Neural crest cell (in vitro differentiated cells): ENCODE measurements at regions not wholly inside any gene's neighbourhood (a gene's known extent, or its start where the extent isn't known, plus 50 kb on each side); places are given as distances from the start of the nearest gene placed in this dataset.

Source experiments
- DNase-seq: peaks from one replicate; pipeline ENCODE4 v3.0.0; 2021; ENCODE audit warnings: low read depth, mixed read lengths, low spot score
- H3K27ac Mint-ChIP-seq: one replicate; pipeline ENCODE4 v1.8.0; 2021; ENCODE audit warnings: mild to moderate bottlenecking, mixed read lengths; ENCODE audit not compliant: unreplicated experiment
- H3K27me3 Mint-ChIP-seq: 2 replicates; pipeline ENCODE4 v1.8.0; 2021; ENCODE audit warnings: low read depth, mild to moderate bottlenecking, mixed read lengths
- H3K36me3 Mint-ChIP-seq: 2 replicates; pipeline ENCODE4 v1.8.0; 2021; ENCODE audit warnings: low read depth, mild to moderate bottlenecking, mixed read lengths
- H3K4me1 Mint-ChIP-seq: 2 replicates; pipeline ENCODE4 v1.8.0; 2021; ENCODE audit warnings: mixed read lengths
- H3K4me3 Mint-ChIP-seq: one replicate; pipeline ENCODE4 v1.8.0; 2021; ENCODE audit warnings: mild to moderate bottlenecking, mixed read lengths
- H3K9me3 Mint-ChIP-seq: 2 replicates; pipeline ENCODE4 v1.8.0; 2021; ENCODE audit warnings: mixed read lengths
- CTCF ChIP-seq: fragments of 200-600 bp; sonication (generic); conservative IDR thresholded peaks from 2 replicates; pipeline ENCODE4 v1.5.0; 2021; ENCODE audit warnings: antibody characterized with exemption, mild to moderate bottlenecking

GRCh38 chr2:129256642-129257041 is 722.8 kb upstream of the RAB6C start:
- Mint-ChIP-seq H3K27ac (no peak overlapping the region), H3K36me3 (peaks cover 12% of the 10 kb centered on the region), H3K27me3 (no peaks in the 10 kb centered on the region), H3K4me3 (no peak overlapping the region), H3K4me1 (peaks cover 14% of the 10 kb centered on the region), H3K9me3 (peaks cover 16% of the 10 kb centered on the region)
- no peak for DNase-seq
- TF ChIP-seq CTCF = no peak

GRCh38 chr2:129262934-129263333 is 716.5 kb upstream of the RAB6C start:
- no peaks in the 10 kb centered on the region for H3K4me1 Mint-ChIP-seq
- H3K4me3 Mint-ChIP-seq = no peak overlapping the region

GRCh38 chr2:129263939-129264338 is 715.5 kb upstream of the RAB6C start:
- no peak for TF ChIP-seq CTCF
- Mint-ChIP-seq H3K9me3 (peaks cover 9% of the 10 kb centered on the region), H3K27me3 (peaks cover 4% of the 10 kb centered on the region), H3K27ac (no peak overlapping the region), H3K4me3 (no peak overlapping the region), H3K4me1 (no peaks in the 10 kb centered on the region), H3K36me3 (peaks cover 14% of the 10 kb centered on the region)
- DNase-seq = no peak

More at GRCh38 chr2:129262934-129263333, 716.5 kb upstream of the RAB6C start:
- no peak for TF ChIP-seq CTCF
- no peak overlapping the region for H3K27ac Mint-ChIP-seq
- no peak for DNase-seq
- H3K9me3 Mint-ChIP-seq = peaks cover 12% of the 10 kb centered on the region
- H3K27me3 Mint-ChIP-seq = peaks cover 4% of the 10 kb centered on the region
- H3K36me3 Mint-ChIP-seq = peaks cover 17% of the 10 kb centered on the region

- peaks cover 8% of the 10 kb centered on the region for H3K9me3 Mint-ChIP-seq
- no peak overlapping the region for H3K4me3 Mint-ChIP-seq
These were observed 711.9 kb upstream of the RAB6C start for GRCh38 chr2:129267559-129267958.

GRCh38 chr2:129273266-129274037 is 706.0 kb upstream of the RAB6C start:
- Mint-ChIP-seq H3K9me3 (peaks cover 3% of the 10 kb centered on the region), H3K27me3 (no peaks in the 10 kb centered on the region), H3K4me3 (no peak overlapping the region), H3K36me3 (peaks cover 3% of the 10 kb centered on the region), H3K27ac (no peak overlapping the region), H3K4me1 (no peaks in the 10 kb centered on the region)
- no peak for DNase-seq
- no peak for TF ChIP-seq CTCF

More at GRCh38 chr2:129267559-129267958, 711.9 kb upstream of the RAB6C start:
- peaks cover 4% of the 10 kb centered on the region for H3K27me3 Mint-ChIP-seq
- DNase-seq = no peak
- no peak overlapping the region for H3K27ac Mint-ChIP-seq
- no peak for TF ChIP-seq CTCF
- H3K36me3 Mint-ChIP-seq = peaks cover 11% of the 10 kb centered on the region
- no peaks in the 10 kb centered on the region for H3K4me1 Mint-ChIP-seq
